ENCODE measurements at regions not wholly inside any gene's neighbourhood (a gene's known extent, or its start where the extent isn't known, plus 50 kb on each side); places are given as distances from the start of the nearest gene placed in this dataset.
A peak's percentile ranks its signal among the peaks of the same experiment; 100 is the strongest.

DNA sequence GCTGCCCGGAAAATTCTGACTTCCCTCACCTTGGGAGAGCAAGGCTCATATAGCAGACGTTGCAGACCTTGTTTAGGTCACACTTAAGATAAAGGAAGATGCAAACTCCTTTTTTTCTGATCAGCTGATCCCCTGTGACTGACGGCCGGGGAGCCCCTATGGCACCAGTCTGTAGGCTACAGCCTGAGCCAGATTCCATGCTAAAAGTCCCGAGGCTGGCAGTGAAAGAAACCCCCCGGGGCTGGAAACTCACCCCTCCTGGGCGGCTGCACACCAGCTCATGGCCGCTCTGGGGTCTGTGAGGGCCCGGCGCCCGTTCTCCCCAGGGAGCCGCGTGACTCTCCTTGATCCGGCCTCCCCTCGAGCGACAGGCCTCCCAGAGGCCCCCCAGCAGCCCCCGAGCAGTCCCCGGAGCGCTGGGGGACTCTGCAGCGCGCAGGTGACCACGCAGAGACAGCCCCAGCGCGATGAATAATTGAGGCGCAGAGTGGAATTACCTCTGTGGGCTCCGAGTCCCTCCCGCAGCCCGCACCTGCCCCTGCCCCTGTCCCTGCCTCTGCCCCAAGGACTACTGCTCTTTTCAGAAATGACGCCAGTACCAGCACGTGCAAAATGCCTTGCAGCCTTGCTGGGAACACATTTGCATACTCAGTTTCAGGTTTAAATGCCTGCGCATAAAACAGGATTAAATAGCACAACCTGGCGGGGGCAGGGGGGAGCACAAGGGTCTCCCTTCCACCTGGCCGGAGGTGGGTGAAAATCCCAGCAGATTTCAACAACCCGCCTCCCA, 62.6 kb upstream of the CLDN14 start:
- Histone ChIP-seq H3K4me1 (ENCODE audit: low read length) (peaks cover 8% of the 10 kb centered on the region), H3K9me2 (replicated peaks; ENCODE audit: insufficient read depth, low read length) (no peaks in the 10 kb centered on the region), H3K27me3 (ENCODE audit: low read length) (no peaks in the 10 kb centered on the region), H3K4me2 (ENCODE audit: low read depth, low read length, poor library complexity, severe bottlenecking) (no peak overlapping the region), H4K20me1 (ENCODE audit: insufficient read depth, low read depth, low read length) (no peaks in the 10 kb centered on the region), H3K36me3 (ENCODE audit: insufficient read depth, low read length) (no peaks in the 10 kb centered on the region), H3K4me3 (ENCODE audit: low read length) (no peak overlapping the region), H3K79me2 (ENCODE audit: low read length) (no peaks in the 10 kb centered on the region), H3K27ac (ENCODE audit: low read length) (no peak overlapping the region), H3K9me3 (ENCODE audit: low read length) (no peaks in the 10 kb centered on the region), H3K9ac (ENCODE audit: low read length) (no peak overlapping the region), H2AFZ (ENCODE audit: low read length) (no peak overlapping the region)
- peak; percentile 48 for DNase-seq

DNA sequence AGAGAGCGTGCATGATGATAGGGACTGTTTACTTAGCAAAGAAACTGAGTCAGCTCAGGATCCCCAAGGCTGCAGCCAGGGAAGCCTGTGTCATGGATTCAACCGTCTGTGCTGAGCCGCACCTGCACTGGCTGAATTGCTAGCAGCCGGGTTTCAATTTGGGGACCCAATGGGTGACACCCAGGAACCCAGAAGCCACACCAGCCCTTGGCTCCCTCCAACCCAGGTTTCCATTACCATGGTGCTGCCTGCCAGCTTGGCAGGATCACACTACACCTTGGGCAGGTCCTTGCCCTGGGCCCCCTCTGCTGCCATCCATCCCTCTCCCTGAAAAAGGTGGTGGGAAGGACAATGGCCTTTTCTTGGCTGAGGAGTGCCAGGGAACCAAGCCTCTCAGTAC, 64.0 kb upstream of the CLDN14 start:
- Histone ChIP-seq H3K36me3 (ENCODE audit: insufficient read depth, low read length) (no peaks in the 10 kb centered on the region), H3K9me2 (replicated peaks; ENCODE audit: insufficient read depth, low read length) (no peaks in the 10 kb centered on the region), H3K9ac (ENCODE audit: low read length) (no peak overlapping the region), H2AFZ (ENCODE audit: low read length) (no peak overlapping the region), H4K20me1 (ENCODE audit: insufficient read depth, low read depth, low read length) (no peaks in the 10 kb centered on the region), H3K79me2 (ENCODE audit: low read length) (no peaks in the 10 kb centered on the region), H3K4me1 (ENCODE audit: low read length) (peaks cover 8% of the 10 kb centered on the region), H3K4me3 (ENCODE audit: low read length) (no peak overlapping the region), H3K9me3 (ENCODE audit: low read length) (no peaks in the 10 kb centered on the region), H3K27ac (ENCODE audit: low read length) (no peak overlapping the region), H3K4me2 (ENCODE audit: low read depth, low read length, poor library complexity, severe bottlenecking) (no peak overlapping the region), H3K27me3 (ENCODE audit: low read length) (no peaks in the 10 kb centered on the region)
- no peak for DNase-seq

DNA sequence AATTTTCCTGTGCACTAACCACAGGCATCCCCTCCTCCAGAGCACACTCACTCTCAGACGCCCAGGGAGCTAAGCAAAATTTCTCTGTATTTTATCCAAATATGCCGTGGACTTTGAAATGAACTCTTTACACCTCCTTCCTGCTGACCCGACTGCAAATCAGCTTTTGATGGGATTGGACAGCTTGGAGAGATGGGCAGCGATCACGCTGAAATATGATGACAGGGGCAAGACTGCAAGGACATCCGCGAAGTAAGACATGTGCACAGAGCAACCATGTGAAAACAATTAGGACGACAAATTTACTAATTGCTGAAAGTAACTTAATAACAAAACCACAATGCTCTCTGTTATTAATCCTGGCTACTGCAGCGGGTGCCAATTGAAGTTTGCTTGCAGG, 64.6 kb upstream of the CLDN14 start:
- Histone ChIP-seq H3K4me3 (ENCODE audit: low read length) (no peak overlapping the region), H3K4me1 (ENCODE audit: low read length) (peaks cover 8% of the 10 kb centered on the region), H3K79me2 (ENCODE audit: low read length) (no peaks in the 10 kb centered on the region), H3K9ac (ENCODE audit: low read length) (no peak overlapping the region), H3K4me2 (ENCODE audit: low read depth, low read length, poor library complexity, severe bottlenecking) (no peak overlapping the region), H4K20me1 (ENCODE audit: insufficient read depth, low read depth, low read length) (no peaks in the 10 kb centered on the region), H3K9me3 (ENCODE audit: low read length) (no peaks in the 10 kb centered on the region), H3K27me3 (ENCODE audit: low read length) (no peaks in the 10 kb centered on the region), H3K36me3 (ENCODE audit: insufficient read depth, low read length) (no peaks in the 10 kb centered on the region), H3K27ac (ENCODE audit: low read length) (no peak overlapping the region), H2AFZ (ENCODE audit: low read length) (no peak overlapping the region), H3K9me2 (replicated peaks; ENCODE audit: insufficient read depth, low read length) (no peaks in the 10 kb centered on the region)
- no peak for DNase-seq

DNA sequence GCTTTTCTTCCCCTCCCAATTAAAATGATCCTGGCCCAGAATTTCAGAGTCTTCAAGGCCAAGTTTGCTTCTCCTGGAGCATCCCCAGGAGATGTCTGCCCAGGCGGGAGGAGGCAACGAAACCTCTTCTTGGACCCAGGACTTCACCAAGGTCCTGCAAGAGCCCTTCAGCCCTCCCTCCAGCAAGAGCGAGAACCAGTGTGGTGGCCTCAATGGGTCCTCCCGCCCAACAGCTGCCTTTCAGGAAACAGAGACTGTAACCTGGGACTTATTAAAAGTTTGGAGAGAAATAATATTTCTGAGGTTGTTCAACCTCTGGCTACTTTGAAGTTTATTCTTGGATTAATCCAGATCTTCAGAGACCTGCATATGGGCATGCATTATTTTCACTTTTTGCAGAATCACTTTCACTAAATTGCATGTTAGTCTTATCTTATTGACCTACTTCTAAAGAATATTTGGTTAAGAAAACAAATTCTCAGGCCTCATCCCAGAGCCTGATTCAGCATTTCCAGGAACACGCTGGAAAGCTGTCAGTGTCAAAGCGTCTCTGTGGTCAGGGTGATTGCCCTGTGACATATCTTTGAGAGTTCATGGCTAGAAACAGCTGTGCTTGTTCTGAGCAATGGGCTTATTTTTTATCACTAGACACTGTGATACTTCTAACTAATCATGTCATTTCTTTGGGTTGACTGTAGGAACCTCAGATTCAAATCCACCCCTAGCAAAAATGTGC, 66.0 kb upstream of the CLDN14 start:
- Histone ChIP-seq H3K27ac (ENCODE audit: low read length) (no peak overlapping the region), H3K9me3 (ENCODE audit: low read length) (no peaks in the 10 kb centered on the region), H3K4me3 (ENCODE audit: low read length) (no peak overlapping the region), H2AFZ (ENCODE audit: low read length) (no peak overlapping the region), H3K4me2 (ENCODE audit: low read depth, low read length, poor library complexity, severe bottlenecking) (no peak overlapping the region), H3K79me2 (ENCODE audit: low read length) (no peaks in the 10 kb centered on the region), H3K27me3 (ENCODE audit: low read length) (no peaks in the 10 kb centered on the region), H3K36me3 (ENCODE audit: insufficient read depth, low read length) (no peaks in the 10 kb centered on the region), H3K9me2 (replicated peaks; ENCODE audit: insufficient read depth, low read length) (no peaks in the 10 kb centered on the region), H4K20me1 (ENCODE audit: insufficient read depth, low read depth, low read length) (no peaks in the 10 kb centered on the region), H3K4me1 (ENCODE audit: low read length) (peaks cover 8% of the 10 kb centered on the region), H3K9ac (ENCODE audit: low read length) (no peak overlapping the region)
- DNase-seq: no peak

DNA sequence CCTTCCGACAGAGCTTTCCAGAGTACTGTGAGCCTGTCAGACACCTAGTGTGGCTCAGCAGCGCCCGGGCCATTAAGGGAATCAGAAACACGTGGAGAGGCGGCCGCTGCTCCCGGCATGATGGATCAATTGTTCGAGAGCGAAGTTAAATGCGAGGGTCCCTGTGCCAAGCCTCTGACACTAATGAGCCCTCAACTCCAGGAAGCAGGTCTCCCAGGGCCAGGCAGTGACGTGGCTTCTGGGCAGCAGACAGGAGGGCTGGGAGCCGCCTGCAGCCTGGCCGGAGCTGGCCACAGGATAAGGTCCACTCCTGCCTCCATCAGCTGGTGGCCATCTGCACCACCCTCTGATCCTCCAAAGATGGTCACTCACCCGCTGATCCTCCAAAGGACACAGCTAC, 67.5 kb upstream of the CLDN14 start:
- H3K79me2 ChIP-seq (ENCODE audit: low read length): no peaks in the 10 kb centered on the region
- no peaks in the 10 kb centered on the region for H3K9me2 ChIP-seq (replicated peaks; ENCODE audit: insufficient read depth, low read length)
- H3K27ac ChIP-seq (ENCODE audit: low read length): no peak overlapping the region
- H3K4me2 ChIP-seq (ENCODE audit: low read depth, low read length, poor library complexity, severe bottlenecking): no peak overlapping the region
- H3K4me3 ChIP-seq (ENCODE audit: low read length): no peak overlapping the region
- H2AFZ ChIP-seq (ENCODE audit: low read length): no peak overlapping the region
- no peaks in the 10 kb centered on the region for H3K27me3 ChIP-seq (ENCODE audit: low read length)
- peaks cover 6% of the 10 kb centered on the region for H3K4me1 ChIP-seq (ENCODE audit: low read length)
- no peaks in the 10 kb centered on the region for H4K20me1 ChIP-seq (ENCODE audit: insufficient read depth, low read depth, low read length)
- no peaks in the 10 kb centered on the region for H3K9me3 ChIP-seq (ENCODE audit: low read length)
- no peaks in the 10 kb centered on the region for H3K36me3 ChIP-seq (ENCODE audit: insufficient read depth, low read length)
- H3K9ac ChIP-seq (ENCODE audit: low read length): no peak overlapping the region
- DNase-seq: no peak

DNA sequence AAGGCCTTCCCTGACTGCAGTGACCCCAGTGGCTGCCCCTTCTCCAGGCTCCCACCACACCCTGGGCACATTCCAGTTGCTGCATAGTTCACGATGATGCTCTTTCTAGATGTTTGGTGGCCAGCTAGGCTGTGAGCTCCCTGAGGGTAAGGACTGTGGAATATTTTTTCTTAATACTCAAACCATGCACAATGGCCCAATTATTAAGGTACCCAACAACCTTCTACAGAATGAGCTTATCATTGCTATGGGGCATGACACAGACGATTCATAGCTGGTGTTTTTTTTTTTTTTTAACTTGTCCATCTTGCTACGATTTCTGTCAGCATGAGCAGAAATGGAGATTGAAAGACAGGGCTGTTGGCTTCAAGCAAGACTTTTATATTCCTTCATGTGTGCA, 68.9 kb upstream of the CLDN14 start:
- Histone ChIP-seq H3K4me2 (ENCODE audit: low read depth, low read length, poor library complexity, severe bottlenecking) (no peak overlapping the region), H3K4me1 (ENCODE audit: low read length) (no peaks in the 10 kb centered on the region), H3K9me2 (replicated peaks; ENCODE audit: insufficient read depth, low read length) (no peaks in the 10 kb centered on the region), H2AFZ (ENCODE audit: low read length) (no peak overlapping the region), H3K79me2 (ENCODE audit: low read length) (no peaks in the 10 kb centered on the region), H3K4me3 (ENCODE audit: low read length) (no peak overlapping the region), H3K27ac (ENCODE audit: low read length) (no peak overlapping the region), H3K36me3 (ENCODE audit: insufficient read depth, low read length) (no peaks in the 10 kb centered on the region), H3K9ac (ENCODE audit: low read length) (no peak overlapping the region), H3K9me3 (ENCODE audit: low read length) (no peaks in the 10 kb centered on the region), H3K27me3 (ENCODE audit: low read length) (no peaks in the 10 kb centered on the region), H4K20me1 (ENCODE audit: insufficient read depth, low read depth, low read length) (no peaks in the 10 kb centered on the region)
- no peak for DNase-seq

DNA sequence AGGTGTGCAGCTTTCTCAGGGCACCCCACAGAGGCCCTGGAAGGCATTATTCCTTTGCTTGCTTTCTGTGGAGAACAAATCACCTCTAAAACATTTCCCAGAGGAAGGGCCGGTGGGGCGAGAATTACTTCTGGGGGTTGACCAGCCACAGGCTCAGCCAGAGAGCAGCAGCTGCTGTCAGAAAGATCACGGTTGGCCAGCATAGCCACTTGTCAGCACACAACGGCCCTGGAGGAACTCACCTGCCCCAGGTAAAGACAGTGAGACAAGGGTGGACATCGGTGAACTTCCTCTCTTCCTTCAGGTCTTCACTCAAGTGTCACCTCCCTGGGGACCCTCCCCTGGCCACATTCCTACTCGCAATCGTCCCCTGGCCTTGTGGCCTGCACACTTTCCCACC, 69.5 kb upstream of the CLDN14 start:
- DNase-seq: no peak
- Histone ChIP-seq H3K9me2 (replicated peaks; ENCODE audit: insufficient read depth, low read length) (no peaks in the 10 kb centered on the region), H3K4me3 (ENCODE audit: low read length) (no peak overlapping the region), H2AFZ (ENCODE audit: low read length) (no peak overlapping the region), H3K4me2 (ENCODE audit: low read depth, low read length, poor library complexity, severe bottlenecking) (no peak overlapping the region), H3K9me3 (ENCODE audit: low read length) (no peaks in the 10 kb centered on the region), H3K36me3 (ENCODE audit: insufficient read depth, low read length) (no peaks in the 10 kb centered on the region), H3K79me2 (ENCODE audit: low read length) (no peaks in the 10 kb centered on the region), H3K4me1 (ENCODE audit: low read length) (no peaks in the 10 kb centered on the region), H4K20me1 (ENCODE audit: insufficient read depth, low read depth, low read length) (no peaks in the 10 kb centered on the region), H3K9ac (ENCODE audit: low read length) (no peak overlapping the region), H3K27me3 (ENCODE audit: low read length) (no peaks in the 10 kb centered on the region), H3K27ac (ENCODE audit: low read length) (no peak overlapping the region)

DNA sequence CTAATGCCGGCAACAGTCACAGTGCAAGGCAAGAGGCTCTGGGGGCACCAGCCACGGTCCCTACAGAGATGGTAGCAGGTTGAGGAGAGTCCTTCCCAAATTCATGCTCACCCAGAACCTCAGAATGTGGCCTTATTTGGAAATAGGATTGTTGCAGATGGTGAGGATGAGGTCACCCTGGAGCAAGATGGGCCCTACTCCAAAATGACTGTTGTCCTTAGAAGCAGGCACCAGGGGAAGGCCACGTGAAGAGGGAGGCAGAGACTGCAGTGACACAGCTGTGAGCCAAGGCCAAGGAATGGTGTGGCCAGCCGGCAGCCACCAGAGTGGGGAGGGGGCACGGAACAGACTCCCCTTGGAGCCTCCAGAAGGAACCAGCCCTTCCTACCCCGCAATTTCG, 70.8 kb upstream of the CLDN14 start:
- no peak overlapping the region for H3K9ac ChIP-seq (ENCODE audit: low read length)
- no peaks in the 10 kb centered on the region for H3K27me3 ChIP-seq (ENCODE audit: low read length)
- no peak overlapping the region for H3K27ac ChIP-seq (ENCODE audit: low read length)

More for the DNA sequence above, 70.8 kb upstream of the CLDN14 start:
- DNase-seq: no peak
- Histone ChIP-seq H3K36me3 (ENCODE audit: insufficient read depth, low read length) (no peaks in the 10 kb centered on the region), H4K20me1 (ENCODE audit: insufficient read depth, low read depth, low read length) (no peaks in the 10 kb centered on the region), H3K4me3 (ENCODE audit: low read length) (no peak overlapping the region), H3K4me2 (ENCODE audit: low read depth, low read length, poor library complexity, severe bottlenecking) (no peak overlapping the region), H3K4me1 (ENCODE audit: low read length) (no peaks in the 10 kb centered on the region), H2AFZ (ENCODE audit: low read length) (no peak overlapping the region), H3K79me2 (ENCODE audit: low read length) (no peaks in the 10 kb centered on the region), H3K9me2 (replicated peaks; ENCODE audit: insufficient read depth, low read length) (no peaks in the 10 kb centered on the region), H3K9me3 (ENCODE audit: low read length) (no peaks in the 10 kb centered on the region)

Measured in Karpas-422 (cell line).